RWPE2 (cell line): ENCODE measurements at regions not wholly inside any gene's neighbourhood (a gene's known extent, or its start where the extent isn't known, plus 50 kb on each side); places are given as distances from the start of the nearest gene placed in this dataset.

Source experiments
- ATAC-seq: fragments of 200-7000 bp; cut with Tn5 transposase; 3 replicates; pipeline ENCODE4 v1.9.1; 2021; ENCODE audit warnings: low read depth
- DNase-seq: peaks from one replicate; pipeline ENCODE4 v3.0.0-alpha.2; 2020; ENCODE audit warnings: low spot score
- H3K27ac ChIP-seq: fragments of 450-650 bp; 2 replicates; pipeline ENCODE4 v1.5.1; 2017; ENCODE audit warnings: mild to moderate bottlenecking; ENCODE audit not compliant: poor library complexity, severe bottlenecking
- H3K27me3 ChIP-seq: fragments of 250-450 bp; sonication (Bioruptor Pico); 2 replicates; pipeline ENCODE4 v1.5.1; 2021; ENCODE audit warnings: mild to moderate bottlenecking, moderate library complexity; ENCODE audit not compliant: insufficient read depth, poor library complexity, severe bottlenecking
- H3K36me3 ChIP-seq: fragments of 250-450 bp; sonication (Bioruptor Pico); 2 replicates; pipeline ENCODE4 v1.5.1; 2020; ENCODE audit warnings: low read depth, mild to moderate bottlenecking, moderate library complexity
- H3K4me1 ChIP-seq: fragments of 250-450 bp; sonication (Bioruptor Pico); 2 replicates; pipeline ENCODE4 v1.5.1; 2021; ENCODE audit warnings: mild to moderate bottlenecking, moderate library complexity; ENCODE audit not compliant: insufficient read depth, poor library complexity, severe bottlenecking
- H3K4me3 ChIP-seq: fragments of 250-450 bp; sonication (Bioruptor Pico); 2 replicates; pipeline ENCODE4 v1.5.1; 2021; ENCODE audit warnings: mild to moderate bottlenecking, moderate library complexity; ENCODE audit not compliant: severe bottlenecking
- H3K9me3 ChIP-seq: fragments of 250-450 bp; sonication (Bioruptor Pico); 2 replicates; pipeline ENCODE4 v1.5.1; 2021; ENCODE audit warnings: mild to moderate bottlenecking, moderate library complexity; ENCODE audit not compliant: severe bottlenecking
- TF ChIP-seq, protein P1 (sequence below): fragments of 450-650 bp; IDR thresholded peaks from one replicate; pipeline ENCODE4 v1.5.1; 2017; ENCODE audit warnings: mild to moderate bottlenecking, moderate library complexity; ENCODE audit not compliant: poor library complexity, severe bottlenecking

DNA sequence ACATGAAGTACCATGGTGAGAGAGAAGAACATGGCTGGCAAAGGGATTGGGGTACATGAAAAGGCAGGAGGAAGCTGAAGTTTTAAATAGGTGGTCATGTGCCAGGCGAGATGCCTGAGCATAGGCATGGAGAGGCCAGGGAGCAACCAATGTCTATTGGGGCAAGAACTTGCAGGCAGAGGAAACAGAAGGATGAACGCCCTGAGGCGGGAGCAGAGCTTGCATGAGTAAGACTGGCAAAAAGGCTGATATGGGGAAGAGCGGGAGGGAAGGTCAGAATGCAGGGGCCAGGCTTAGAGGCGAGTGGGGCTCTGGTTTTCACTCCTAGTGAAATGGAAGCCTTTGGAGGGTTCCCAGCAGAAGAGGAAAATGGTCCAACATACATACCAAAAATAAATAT, 52.5 kb upstream of the VSTM5 start:
- TF ChIP-seq, protein P1, sequence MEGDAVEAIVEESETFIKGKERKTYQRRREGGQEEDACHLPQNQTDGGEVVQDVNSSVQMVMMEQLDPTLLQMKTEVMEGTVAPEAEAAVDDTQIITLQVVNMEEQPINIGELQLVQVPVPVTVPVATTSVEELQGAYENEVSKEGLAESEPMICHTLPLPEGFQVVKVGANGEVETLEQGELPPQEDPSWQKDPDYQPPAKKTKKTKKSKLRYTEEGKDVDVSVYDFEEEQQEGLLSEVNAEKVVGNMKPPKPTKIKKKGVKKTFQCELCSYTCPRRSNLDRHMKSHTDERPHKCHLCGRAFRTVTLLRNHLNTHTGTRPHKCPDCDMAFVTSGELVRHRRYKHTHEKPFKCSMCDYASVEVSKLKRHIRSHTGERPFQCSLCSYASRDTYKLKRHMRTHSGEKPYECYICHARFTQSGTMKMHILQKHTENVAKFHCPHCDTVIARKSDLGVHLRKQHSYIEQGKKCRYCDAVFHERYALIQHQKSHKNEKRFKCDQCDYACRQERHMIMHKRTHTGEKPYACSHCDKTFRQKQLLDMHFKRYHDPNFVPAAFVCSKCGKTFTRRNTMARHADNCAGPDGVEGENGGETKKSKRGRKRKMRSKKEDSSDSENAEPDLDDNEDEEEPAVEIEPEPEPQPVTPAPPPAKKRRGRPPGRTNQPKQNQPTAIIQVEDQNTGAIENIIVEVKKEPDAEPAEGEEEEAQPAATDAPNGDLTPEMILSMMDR = no peak
- H3K4me3 ChIP-seq = no peak overlapping the region
- ATAC-seq = no peak
- no peaks in the 10 kb centered on the region for H3K36me3 ChIP-seq
- H3K4me1 ChIP-seq = peaks cover 5% of the 10 kb centered on the region
- no peak overlapping the region for H3K27ac ChIP-seq
- H3K9me3 ChIP-seq = no peaks in the 10 kb centered on the region
- H3K27me3 ChIP-seq = no peaks in the 10 kb centered on the region
- no peak for DNase-seq

DNA sequence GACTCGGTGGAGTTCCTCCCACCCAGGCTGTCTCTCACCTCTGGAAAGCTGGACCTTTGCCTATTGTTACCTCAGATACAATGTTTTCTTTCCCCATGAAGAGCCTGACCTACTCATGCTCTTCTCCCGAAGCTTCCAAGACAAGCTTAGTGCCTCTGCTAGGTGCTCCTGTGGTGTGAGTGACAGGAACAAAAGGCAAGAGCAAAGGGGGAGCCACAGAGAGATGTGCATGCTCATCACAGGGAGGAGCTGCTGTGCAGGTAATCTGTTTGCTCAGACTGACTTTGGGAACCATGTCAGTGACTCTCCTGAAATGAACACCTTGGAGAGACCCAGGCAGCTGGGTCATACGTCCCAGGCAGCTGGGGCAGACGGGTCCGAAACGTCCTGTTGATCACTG, 53.6 kb upstream of the VSTM5 start:
- DNase-seq (no peak), ATAC-seq (no peak)
- Histone ChIP-seq H3K36me3 (no peaks in the 10 kb centered on the region), H3K27me3 (no peaks in the 10 kb centered on the region), H3K9me3 (no peaks in the 10 kb centered on the region), H3K27ac (no peak overlapping the region), H3K4me1 (peaks cover 16% of the 10 kb centered on the region), H3K4me3 (no peak overlapping the region)
- TF ChIP-seq, protein P1 = peak; percentile 15

DNA sequence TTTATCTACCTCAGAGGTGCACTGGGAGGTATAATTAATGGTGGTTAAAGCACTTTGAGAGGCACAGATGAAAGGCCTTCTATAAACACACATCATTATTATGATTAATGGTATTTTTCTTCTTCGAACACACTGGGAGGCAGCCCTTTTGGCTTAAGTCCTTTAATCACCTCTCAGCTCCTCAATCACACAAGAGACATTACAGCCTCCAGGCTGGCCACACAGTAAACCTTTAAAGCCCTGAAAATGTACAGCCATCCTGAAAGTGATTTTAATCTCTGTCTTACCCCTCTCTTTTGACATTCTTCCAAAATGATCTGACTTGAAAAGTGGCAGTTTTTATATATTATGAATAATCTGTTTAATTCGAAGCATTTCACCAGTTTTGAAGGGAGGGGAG, 54.3 kb upstream of the VSTM5 start:
- DNase-seq (no peak), ATAC-seq (no peak)
- Histone ChIP-seq H3K27me3 (no peaks in the 10 kb centered on the region), H3K36me3 (no peaks in the 10 kb centered on the region), H3K4me1 (peaks cover 17% of the 10 kb centered on the region), H3K4me3 (no peak overlapping the region), H3K9me3 (no peaks in the 10 kb centered on the region), H3K27ac (no peak overlapping the region)
- TF ChIP-seq, protein P1 = no peak

DNA sequence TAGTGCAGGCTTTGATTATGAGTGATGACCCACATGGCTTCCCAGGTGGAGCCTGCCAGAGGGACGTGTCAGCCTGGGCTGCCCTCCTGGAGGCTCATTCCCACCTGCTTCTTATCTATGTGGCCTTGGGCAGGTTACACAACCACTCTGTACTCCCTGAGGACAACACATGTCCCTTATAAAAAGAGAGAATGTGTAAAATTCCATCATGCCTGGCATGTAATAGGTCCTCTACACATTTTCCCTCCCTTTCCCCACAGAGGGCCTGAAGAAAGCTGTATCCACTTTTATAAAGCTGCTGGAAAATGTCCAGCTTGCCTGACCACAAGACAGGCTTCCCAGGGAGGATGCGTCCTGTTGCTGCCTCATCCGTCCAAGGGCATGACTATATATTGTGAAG, 55.0 kb upstream of the VSTM5 start:
- Histone ChIP-seq H3K27ac (peak overlapping the region; percentile 58), H3K36me3 (no peaks in the 10 kb centered on the region), H3K4me1 (peaks cover 17% of the 10 kb centered on the region), H3K9me3 (no peaks in the 10 kb centered on the region), H3K4me3 (no peak overlapping the region), H3K27me3 (no peaks in the 10 kb centered on the region)
- peak; percentile 42 for ATAC-seq
- TF ChIP-seq, protein P1 = no peak
- no peak for DNase-seq

DNA sequence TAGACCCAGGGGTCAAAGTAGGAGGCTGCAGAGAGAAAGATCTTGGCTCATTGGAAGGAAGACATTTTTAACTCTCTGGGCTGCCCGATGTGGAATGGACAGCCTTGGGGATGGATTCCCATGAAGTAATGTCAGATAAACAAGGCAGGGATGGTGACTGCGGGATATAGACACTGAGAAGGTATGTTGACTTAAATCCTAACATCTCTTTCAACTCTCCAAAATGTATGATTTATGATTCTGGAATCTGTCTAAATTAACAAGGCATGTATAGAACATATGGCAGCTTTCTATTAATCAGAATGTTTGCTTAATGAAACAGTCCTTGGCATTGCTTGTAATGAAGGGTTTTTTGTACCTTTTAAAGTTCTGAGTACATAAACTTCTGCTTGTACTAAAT, 56.1 kb upstream of the VSTM5 start:
- DNase-seq (no peak), ATAC-seq (peak; percentile 22)
- Histone ChIP-seq H3K4me1 (peaks cover 17% of the 10 kb centered on the region), H3K27ac (peak overlapping the region; percentile 58), H3K36me3 (no peaks in the 10 kb centered on the region), H3K27me3 (no peaks in the 10 kb centered on the region), H3K4me3 (no peak overlapping the region), H3K9me3 (no peaks in the 10 kb centered on the region)
- TF ChIP-seq, protein P1 = no peak
